ENCODE measurements at regions not wholly inside any gene's neighbourhood (a gene's known extent, or its start where the extent isn't known, plus 50 kb on each side); places are given as distances from the start of the nearest gene placed in this dataset.

GRCh38 chr1:99577313-99577712, 68.6 kb upstream of the PALMD start:
- Histone ChIP-seq H3K27ac (replicated peaks) (no peak overlapping the region), H3K27me3 (ENCODE audit: insufficient read depth, poor library complexity, severe bottlenecking) (peaks cover 2% of the 10 kb centered on the region), H3K4me3 (replicated peaks; ENCODE audit: insufficient read depth, low read length) (no peak overlapping the region)
- no peak for TF ChIP-seq CTCF (IDR thresholded peaks at IDR 0.05; ENCODE audit: insufficient read depth, low read length)
- TF ChIP-seq SPI1 (IDR thresholded peaks at IDR 0.05; ENCODE audit: borderline replicate concordance, low read depth): no peak
- TF ChIP-seq REST (IDR thresholded peaks at IDR 0.05; ENCODE audit: insufficient replicate concordance, low read depth): no peak
- TF ChIP-seq POLR2AphosphoS5 (IDR thresholded peaks at IDR 0.05; ENCODE audit: low read depth): no peak
- TF ChIP-seq GABPA (IDR thresholded peaks at IDR 0.05; ENCODE audit: low read depth): no peak
- DNase-seq (ENCODE audit: low read depth in 1 of 2, low spot score in 1 of 2): no peak

GRCh38 chr1:99579691-99580172, 66.2 kb upstream of the PALMD start:
- Histone ChIP-seq H3K27ac (replicated peaks) (no peak overlapping the region), H3K27me3 (ENCODE audit: insufficient read depth, poor library complexity, severe bottlenecking) (no peaks in the 10 kb centered on the region), H3K4me3 (replicated peaks; ENCODE audit: insufficient read depth, low read length) (no peak overlapping the region)
- DNase-seq (ENCODE audit: low read depth in 1 of 2, low spot score in 1 of 2): no peak
- TF ChIP-seq SPI1 (IDR thresholded peaks at IDR 0.05; ENCODE audit: borderline replicate concordance, low read depth) (no peak), GABPA (IDR thresholded peaks at IDR 0.05; ENCODE audit: low read depth) (no peak), REST (IDR thresholded peaks at IDR 0.05; ENCODE audit: insufficient replicate concordance, low read depth) (no peak), POLR2AphosphoS5 (IDR thresholded peaks at IDR 0.05; ENCODE audit: low read depth) (no peak), CTCF (IDR thresholded peaks at IDR 0.05; ENCODE audit: insufficient read depth, low read length) (no peak)

GRCh38 chr1:99580451-99580850, 65.5 kb upstream of the PALMD start:
- no peak overlapping the region for H3K27ac ChIP-seq (replicated peaks)
- H3K27me3 ChIP-seq (ENCODE audit: insufficient read depth, poor library complexity, severe bottlenecking): no peaks in the 10 kb centered on the region
- DNase-seq (ENCODE audit: low read depth in 1 of 2, low spot score in 1 of 2): no peak
- no peak overlapping the region for H3K4me3 ChIP-seq (replicated peaks; ENCODE audit: insufficient read depth, low read length)
- no peak for TF ChIP-seq POLR2AphosphoS5 (IDR thresholded peaks at IDR 0.05; ENCODE audit: low read depth)
- no peak for TF ChIP-seq SPI1 (IDR thresholded peaks at IDR 0.05; ENCODE audit: borderline replicate concordance, low read depth)
- no peak for TF ChIP-seq CTCF (IDR thresholded peaks at IDR 0.05; ENCODE audit: insufficient read depth, low read length)
- no peak for TF ChIP-seq GABPA (IDR thresholded peaks at IDR 0.05; ENCODE audit: low read depth)
- TF ChIP-seq REST (IDR thresholded peaks at IDR 0.05; ENCODE audit: insufficient replicate concordance, low read depth): no peak

Data from HL-60 (cell line).